ENCODE measurements at regions not wholly inside any gene's neighbourhood (a gene's known extent, or its start where the extent isn't known, plus 50 kb on each side); places are given as distances from the start of the nearest gene placed in this dataset.

- ChIA-PET CTCF (no interaction called here), POLR2A (no interaction called here)
- DNase-seq (ENCODE audit: low read depth, low spot score) = no peak
- TF ChIP-seq, protein P1, sequence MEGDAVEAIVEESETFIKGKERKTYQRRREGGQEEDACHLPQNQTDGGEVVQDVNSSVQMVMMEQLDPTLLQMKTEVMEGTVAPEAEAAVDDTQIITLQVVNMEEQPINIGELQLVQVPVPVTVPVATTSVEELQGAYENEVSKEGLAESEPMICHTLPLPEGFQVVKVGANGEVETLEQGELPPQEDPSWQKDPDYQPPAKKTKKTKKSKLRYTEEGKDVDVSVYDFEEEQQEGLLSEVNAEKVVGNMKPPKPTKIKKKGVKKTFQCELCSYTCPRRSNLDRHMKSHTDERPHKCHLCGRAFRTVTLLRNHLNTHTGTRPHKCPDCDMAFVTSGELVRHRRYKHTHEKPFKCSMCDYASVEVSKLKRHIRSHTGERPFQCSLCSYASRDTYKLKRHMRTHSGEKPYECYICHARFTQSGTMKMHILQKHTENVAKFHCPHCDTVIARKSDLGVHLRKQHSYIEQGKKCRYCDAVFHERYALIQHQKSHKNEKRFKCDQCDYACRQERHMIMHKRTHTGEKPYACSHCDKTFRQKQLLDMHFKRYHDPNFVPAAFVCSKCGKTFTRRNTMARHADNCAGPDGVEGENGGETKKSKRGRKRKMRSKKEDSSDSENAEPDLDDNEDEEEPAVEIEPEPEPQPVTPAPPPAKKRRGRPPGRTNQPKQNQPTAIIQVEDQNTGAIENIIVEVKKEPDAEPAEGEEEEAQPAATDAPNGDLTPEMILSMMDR (IDR thresholded peaks at IDR 0.05; ENCODE audit: low read depth, low read length) = no peak
- no peaks in the 10 kb centered on the region for H3K9me3 ChIP-seq (ENCODE audit: control insufficient read depth, insufficient read depth, low read length)
- no peak overlapping the region for H3K27ac ChIP-seq (ENCODE audit: low read depth, low read length)
- peaks cover 3% of the 10 kb centered on the region for H3K27me3 ChIP-seq (ENCODE audit: control insufficient read depth, insufficient read depth, low read length)
- H3K4me3 ChIP-seq (ENCODE audit: low read depth, low read length) = no peak overlapping the region
Observed at GRCh38 chr7:106980358-106980685, 64.2 kb upstream of the PRKAR2B start.

GRCh38 chr7:106982415-106982814, 62.1 kb upstream of the PRKAR2B start:
- POLR2A ChIA-PET = no interaction called here
- CTCF ChIA-PET = interaction anchor here (1.0 kb wide), 1 partner anchor 35 kb away, joined by 3 read pairs; no protein-coding TSS in a partner anchor
- DNase-seq (ENCODE audit: low read depth, low spot score) = no peak

DNA sequence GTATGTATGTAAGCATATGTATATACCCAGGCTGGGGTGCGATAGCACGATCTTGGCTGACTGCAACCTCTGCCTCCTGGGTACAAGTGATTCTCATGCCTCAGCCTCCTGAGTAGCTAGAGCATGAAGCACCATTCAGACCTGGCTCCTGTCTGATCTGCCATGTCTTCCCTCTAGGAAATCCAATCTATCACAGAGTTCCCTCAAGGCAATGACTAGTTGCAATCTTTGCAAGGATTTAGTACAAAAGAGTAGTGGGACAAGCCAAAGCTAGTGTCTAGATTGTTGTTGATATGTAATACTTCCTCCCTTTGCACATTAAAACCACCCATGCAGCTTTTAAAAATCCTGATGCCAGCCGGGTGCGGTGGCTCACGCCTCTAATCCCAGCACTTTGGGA, 60.5 kb upstream of the PRKAR2B start:
- Histone ChIP-seq H3K27ac (ENCODE audit: low read depth, low read length) (no peak overlapping the region), H3K27me3 (ENCODE audit: control insufficient read depth, insufficient read depth, low read length) (peaks cover 3% of the 10 kb centered on the region), H3K9me3 (ENCODE audit: control insufficient read depth, insufficient read depth, low read length) (no peaks in the 10 kb centered on the region), H3K4me3 (ENCODE audit: low read depth, low read length) (no peak overlapping the region)
- ChIA-PET CTCF (no interaction called here), POLR2A (no interaction called here)
- no peak for DNase-seq (ENCODE audit: low read depth, low spot score)
- TF ChIP-seq, protein P1 (IDR thresholded peaks at IDR 0.05; ENCODE audit: low read depth, low read length) = no peak

More at GRCh38 chr7:106982415-106982814, 62.1 kb upstream of the PRKAR2B start:
- Histone ChIP-seq H3K27me3 (ENCODE audit: control insufficient read depth, insufficient read depth, low read length) (peaks cover 3% of the 10 kb centered on the region), H3K27ac (ENCODE audit: low read depth, low read length) (no peak overlapping the region), H3K9me3 (ENCODE audit: control insufficient read depth, insufficient read depth, low read length) (no peaks in the 10 kb centered on the region), H3K4me3 (ENCODE audit: low read depth, low read length) (no peak overlapping the region)
- TF ChIP-seq, protein P1 (IDR thresholded peaks at IDR 0.05; ENCODE audit: low read depth, low read length) = no peak

DNA sequence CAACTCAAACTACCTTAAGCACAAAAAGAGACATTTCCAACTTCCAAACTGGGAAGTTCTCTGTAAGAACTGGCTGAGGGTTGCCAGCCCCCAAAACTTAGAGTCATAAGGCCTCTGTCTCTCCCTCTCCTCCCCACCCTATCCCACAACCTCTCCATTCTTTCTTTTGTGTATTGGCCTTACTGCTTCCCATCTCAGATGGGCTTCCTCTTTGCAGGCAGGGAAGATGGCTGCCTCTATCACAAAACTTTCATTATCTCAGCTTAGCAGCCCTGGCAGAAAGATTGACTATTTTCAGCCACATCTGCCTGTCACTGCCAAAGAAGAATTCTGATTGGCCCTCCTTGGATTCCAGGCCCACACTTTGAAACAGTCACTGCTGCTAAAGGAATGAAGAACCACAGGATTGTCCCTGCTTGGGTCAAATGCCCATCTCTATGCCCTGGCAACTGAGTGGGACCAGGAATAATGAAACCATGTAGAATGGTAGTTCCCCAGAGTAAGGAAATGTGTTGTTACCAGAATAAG, 58.0 kb upstream of the PRKAR2B start:
- H3K27me3 ChIP-seq (ENCODE audit: control insufficient read depth, insufficient read depth, low read length) = no peaks in the 10 kb centered on the region
- ChIA-PET POLR2A (no interaction called here), CTCF (no interaction called here)
- DNase-seq (ENCODE audit: low read depth, low spot score) = no peak
- TF ChIP-seq, protein P1 (IDR thresholded peaks at IDR 0.05; ENCODE audit: low read depth, low read length) = no peak
- no peaks in the 10 kb centered on the region for H3K9me3 ChIP-seq (ENCODE audit: control insufficient read depth, insufficient read depth, low read length)
- H3K27ac ChIP-seq (ENCODE audit: low read depth, low read length) = no peak overlapping the region
- no peak overlapping the region for H3K4me3 ChIP-seq (ENCODE audit: low read depth, low read length)

- H3K4me3 ChIP-seq (ENCODE audit: low read depth, low read length) = no peak overlapping the region
- H3K27ac ChIP-seq (ENCODE audit: low read depth, low read length) = no peak overlapping the region
- DNase-seq (ENCODE audit: low read depth, low spot score) = no peak
- TF ChIP-seq, protein P1 (IDR thresholded peaks at IDR 0.05; ENCODE audit: low read depth, low read length) = no peak
- CTCF ChIA-PET = no interaction called here
- POLR2A ChIA-PET = no interaction called here
- H3K27me3 ChIP-seq (ENCODE audit: control insufficient read depth, insufficient read depth, low read length) = no peaks in the 10 kb centered on the region
- no peaks in the 10 kb centered on the region for H3K9me3 ChIP-seq (ENCODE audit: control insufficient read depth, insufficient read depth, low read length)
Observed at GRCh38 chr7:106987777-106988176, 56.7 kb upstream of the PRKAR2B start.

All from AG04450 (cell line).